Suprapubic skin (tissue), 3 donors: ENCODE measurements at regions not wholly inside any gene's neighbourhood (a gene's known extent, or its start where the extent isn't known, plus 50 kb on each side); places are given as distances from the start of the nearest gene placed in this dataset.

ENCODE experiments used
- CTCF ChIP-seq, 2 donors: fragments of 200-600 bp in 1 of 2; fragments of 450-650 bp in 1 of 2; sonication (generic) in 1 of 2; IDR thresholded peaks; one replicate each; pipeline ENCODE4 v1.5.1; 2016 to 2019; ENCODE audit warnings: antibody characterized with exemption in 2 of 2, mild to moderate bottlenecking in 1 of 2, moderate library complexity in 1 of 2
- EP300 ChIP-seq: sonication (generic); formaldehyde crosslinking; IDR thresholded peaks from one replicate; pipeline ENCODE4 v1.6.1; 2017; ENCODE audit warnings: antibody characterized with exemption

- no peak for TF ChIP-seq CTCF (IDR thresholded peaks at IDR 0.05)
- TF ChIP-seq EP300: no peak
Observed at GRCh38 chr12:82040987-82041743, 282.0 kb upstream of the PPFIA2 start.
